NT2/D1 (cell line): ENCODE measurements at regions not wholly inside any gene's neighbourhood (a gene's known extent, or its start where the extent isn't known, plus 50 kb on each side); places are given as distances from the start of the nearest gene placed in this dataset.

ENCODE experiments used
- SUZ12 ChIP-seq: IDR thresholded peaks from 2 replicates; pipeline ENCODE4 v1.6.1; 2011; ENCODE audit not compliant: insufficient read length, insufficient read depth; ENCODE audit errors: extremely low read depth
- YY1 ChIP-seq: IDR thresholded peaks from 2 replicates; pipeline ENCODE4 v1.6.1; 2011; ENCODE audit not compliant: insufficient read length, insufficient read depth

DNA sequence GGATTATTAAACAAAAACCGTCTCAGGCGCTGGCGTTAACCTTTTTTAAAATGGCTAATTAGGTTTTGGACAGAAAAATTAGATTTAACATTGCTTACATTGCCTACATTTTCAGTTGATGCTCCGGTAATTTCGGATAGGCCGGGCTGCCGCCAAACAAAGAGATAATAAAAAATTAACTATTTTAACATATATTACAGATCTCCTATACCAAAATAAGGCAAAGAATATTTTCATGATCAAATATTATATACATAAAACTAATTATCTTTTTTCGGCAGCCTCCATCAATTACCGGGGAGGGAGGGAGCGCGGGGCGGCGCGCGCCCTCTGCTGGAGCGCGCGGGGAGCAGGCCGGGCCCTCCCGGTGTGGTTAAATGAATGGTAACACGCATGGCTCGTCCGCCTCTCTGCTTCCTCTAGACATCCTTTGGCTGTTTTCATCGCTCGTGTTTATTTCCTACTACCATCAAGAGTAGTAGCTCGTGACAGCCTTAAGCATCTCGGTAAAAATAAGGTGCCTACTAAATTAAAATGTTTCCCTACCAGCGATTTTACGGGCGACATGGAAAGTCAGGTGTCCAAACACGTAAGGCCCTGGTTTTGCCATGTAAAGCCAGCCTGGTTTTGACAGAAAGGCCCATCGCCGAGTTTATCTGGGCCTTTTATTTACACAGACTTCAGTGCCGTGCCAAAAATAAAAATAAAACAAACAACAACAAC is 52.4 kb upstream of the TMEM33 start:
- TF ChIP-seq YY1 (no peak), SUZ12 (no peak)
